PC-9 (cell line): ENCODE measurements at regions not wholly inside any gene's neighbourhood (a gene's known extent, or its start where the extent isn't known, plus 50 kb on each side); places are given as distances from the start of the nearest gene placed in this dataset.

Experiments
- BruUV-seq: library from RNA; stranded (reverse); fragments of 400-500 nt; replicated peaks from 2 replicates; lab custom pipeline; 2021; lab: Mats Ljungman, UMichigan
- CTCF ChIA-PET: fragments of 300-600 bp; sonication (Branson Sonifier 250); formaldehyde crosslinking; loops from one replicate; lab custom pipeline; 2022; ENCODE audit warnings: antibody characterized with exemption; lab: Charles Lee
- POLR2A ChIA-PET: fragments of 300-600 bp; sonication (Branson Sonifier 250); formaldehyde crosslinking; loops from one replicate; lab custom pipeline; 2022; ENCODE audit warnings: antibody characterized with exemption; ENCODE audit not compliant: unreplicated experiment; lab: Charles Lee
- DNase-seq, 2 experiments: peaks; one replicate each; pipeline versions ENCODE4 v3.0.0 to v3.0.0-alpha.2; 2015 to 2022; ENCODE audit warnings: mixed read lengths in 1 of 2
- H2AFZ ChIP-seq: fragments of 200-600 bp; sonication (generic); 2 replicates; pipeline ENCODE4 v1.8.1; 2017; ENCODE audit warnings: antibody characterized with exemption
- H3F3A ChIP-seq: fragments of 200-600 bp; sonication (generic); 2 replicates; pipeline ENCODE4 v1.8.1; 2017; ENCODE audit warnings: antibody characterized with exemption, mild to moderate bottlenecking, low read depth; ENCODE audit not compliant: insufficient read depth
- H3K27ac ChIP-seq: fragments of 200-600 bp; sonication (generic); 2 replicates; pipeline ENCODE4 v1.6.1; 2016; ENCODE audit warnings: mixed run types
- H3K27me3 ChIP-seq: fragments of 200-600 bp; sonication (generic); 2 replicates; pipeline ENCODE4 v1.6.1; 2016; ENCODE audit warnings: low read depth, mixed run types; ENCODE audit not compliant: insufficient read depth
- H3K36me3 ChIP-seq: fragments of 200-600 bp; sonication (generic); 2 replicates; pipeline ENCODE4 v1.6.1; 2016; ENCODE audit warnings: low read depth, mixed run types
- H3K4me1 ChIP-seq: fragments of 200-600 bp; sonication (generic); replicated peaks from 2 replicates; pipeline ENCODE4 v1.6.1; 2016; ENCODE audit warnings: mixed run types; ENCODE audit not compliant: insufficient read depth
- H3K4me2 ChIP-seq: fragments of 200-600 bp; sonication (generic); 2 replicates; pipeline ENCODE4 v1.6.1; 2017; ENCODE audit warnings: mixed run types
- H3K4me3 ChIP-seq: fragments of 200-600 bp; sonication (generic); 2 replicates; pipeline ENCODE4 v1.6.1; 2016; ENCODE audit warnings: mixed run types
- H3K79me2 ChIP-seq: fragments of 200-600 bp; sonication (generic); 2 replicates; pipeline ENCODE4 v1.6.1; 2017; ENCODE audit warnings: low read depth, mixed run types
- H3K9me2 ChIP-seq: fragments of 200-600 bp; sonication (generic); 2 replicates; pipeline ENCODE4 v1.8.1; 2017; ENCODE audit warnings: mild to moderate bottlenecking; ENCODE audit not compliant: insufficient read depth
- H3K9me3 ChIP-seq: fragments of 200-600 bp; sonication (generic); 2 replicates; pipeline ENCODE4 v1.8.1; 2016; ENCODE audit warnings: low read depth; ENCODE audit not compliant: insufficient read depth
- H4K20me1 ChIP-seq: fragments of 200-600 bp; sonication (generic); 2 replicates; pipeline ENCODE4 v1.8.1; 2017; ENCODE audit not compliant: insufficient read depth
- EZH2 ChIP-seq: fragments of 200-600 bp; sonication (generic); IDR thresholded peaks from 2 replicates; pipeline ENCODE4 v1.8.0; 2017; ENCODE audit warnings: antibody characterized with exemption, low read depth
- intact Hi-C: fragments of 100-400 bp; cut with micrococcal nuclease; formaldehyde crosslinking; loops from one replicate; pipeline ENCODE4 v1.10.0; 2022; ENCODE audit not compliant: unreplicated experiment
- TF ChIP-seq, protein P1 (sequence below): fragments of 200-600 bp; sonication (generic); conservative IDR thresholded peaks from 2 replicates; pipeline ENCODE4 v1.6.1; 2017; ENCODE audit warnings: mixed run types, antibody characterized with exemption, mild to moderate bottlenecking, moderate library complexity

DNA sequence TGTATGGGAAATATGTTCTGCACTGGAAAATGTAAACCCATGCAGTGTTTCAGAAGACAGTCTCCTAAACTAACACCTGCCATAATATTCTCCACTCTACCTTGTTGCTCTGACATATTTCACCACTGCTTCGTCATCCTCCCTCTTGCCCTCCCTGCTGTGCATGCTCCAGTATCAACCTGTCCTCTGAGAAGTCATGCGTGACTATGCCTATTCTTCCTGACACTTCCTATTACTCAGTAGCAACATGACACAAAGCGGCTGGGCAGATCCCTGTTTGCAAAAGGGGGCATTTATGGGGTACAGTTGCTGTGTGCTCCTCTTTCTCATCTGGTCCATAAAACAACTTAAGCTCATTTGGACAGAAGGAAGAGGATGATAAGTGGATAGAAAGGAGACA lies 805.6 kb upstream of the EEF2KMT start:
- Histone ChIP-seq H3K9me2 (no peaks in the 10 kb centered on the region), H3K9me3 (no peaks in the 10 kb centered on the region), H3K36me3 (no peaks in the 10 kb centered on the region), H3K27ac (no peak overlapping the region), H2AFZ (no peak overlapping the region), H4K20me1 (no peaks in the 10 kb centered on the region), H3K4me2 (no peak overlapping the region), H3K4me1 (no peaks in the 10 kb centered on the region), H3K79me2 (no peaks in the 10 kb centered on the region), H3K4me3 (no peak overlapping the region), H3K27me3 (peaks cover 18% of the 10 kb centered on the region; the same call in 1 of the 2 replicates), H3F3A (no peaks in the 10 kb centered on the region)
- no peak for DNase-seq
- no peak for TF ChIP-seq EZH2
- TF ChIP-seq, protein P1, sequence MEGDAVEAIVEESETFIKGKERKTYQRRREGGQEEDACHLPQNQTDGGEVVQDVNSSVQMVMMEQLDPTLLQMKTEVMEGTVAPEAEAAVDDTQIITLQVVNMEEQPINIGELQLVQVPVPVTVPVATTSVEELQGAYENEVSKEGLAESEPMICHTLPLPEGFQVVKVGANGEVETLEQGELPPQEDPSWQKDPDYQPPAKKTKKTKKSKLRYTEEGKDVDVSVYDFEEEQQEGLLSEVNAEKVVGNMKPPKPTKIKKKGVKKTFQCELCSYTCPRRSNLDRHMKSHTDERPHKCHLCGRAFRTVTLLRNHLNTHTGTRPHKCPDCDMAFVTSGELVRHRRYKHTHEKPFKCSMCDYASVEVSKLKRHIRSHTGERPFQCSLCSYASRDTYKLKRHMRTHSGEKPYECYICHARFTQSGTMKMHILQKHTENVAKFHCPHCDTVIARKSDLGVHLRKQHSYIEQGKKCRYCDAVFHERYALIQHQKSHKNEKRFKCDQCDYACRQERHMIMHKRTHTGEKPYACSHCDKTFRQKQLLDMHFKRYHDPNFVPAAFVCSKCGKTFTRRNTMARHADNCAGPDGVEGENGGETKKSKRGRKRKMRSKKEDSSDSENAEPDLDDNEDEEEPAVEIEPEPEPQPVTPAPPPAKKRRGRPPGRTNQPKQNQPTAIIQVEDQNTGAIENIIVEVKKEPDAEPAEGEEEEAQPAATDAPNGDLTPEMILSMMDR = no peak
- intact Hi-C loops = no loop called here
- ChIA-PET POLR2A (no interaction called here), CTCF (no interaction called here)
- BruUV-seq = no TSS peak

DNA sequence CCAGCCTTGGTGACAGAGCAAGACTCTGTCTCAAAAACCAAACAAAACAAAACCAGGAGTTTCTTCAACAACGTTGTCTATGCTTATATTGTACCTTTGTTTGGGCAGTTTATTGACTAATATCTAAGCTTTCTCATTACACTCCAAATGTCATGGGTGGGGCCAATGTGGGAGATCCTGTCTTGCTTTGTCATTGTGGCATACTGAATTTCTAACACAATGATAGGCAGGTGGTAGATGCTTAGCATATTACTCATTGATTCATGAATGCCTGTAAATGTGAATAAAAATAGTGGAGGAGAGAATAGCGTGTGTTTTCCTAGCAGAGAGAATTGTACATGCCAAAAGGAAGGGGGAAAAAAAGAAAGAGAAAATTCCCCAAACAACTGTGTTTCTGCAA lies 802.5 kb upstream of the EEF2KMT start:
- Histone ChIP-seq H4K20me1 (no peaks in the 10 kb centered on the region), H3K9me2 (no peaks in the 10 kb centered on the region), H3K36me3 (no peaks in the 10 kb centered on the region), H3K27ac (no peak overlapping the region), H3K27me3 (peaks cover 21% of the 10 kb centered on the region; the same call in 1 of the 2 replicates), H3K4me1 (no peaks in the 10 kb centered on the region), H3K79me2 (no peaks in the 10 kb centered on the region), H3K4me3 (no peak overlapping the region), H3K4me2 (no peak overlapping the region), H3F3A (no peaks in the 10 kb centered on the region), H3K9me3 (no peaks in the 10 kb centered on the region), H2AFZ (no peak overlapping the region)
- ChIA-PET CTCF (no interaction called here), POLR2A (no interaction called here)
- DNase-seq = no peak
- no TSS peak for BruUV-seq
- intact Hi-C loops = no loop called here
- TF ChIP-seq, protein P1 = no peak
- TF ChIP-seq EZH2 = no peak

DNA sequence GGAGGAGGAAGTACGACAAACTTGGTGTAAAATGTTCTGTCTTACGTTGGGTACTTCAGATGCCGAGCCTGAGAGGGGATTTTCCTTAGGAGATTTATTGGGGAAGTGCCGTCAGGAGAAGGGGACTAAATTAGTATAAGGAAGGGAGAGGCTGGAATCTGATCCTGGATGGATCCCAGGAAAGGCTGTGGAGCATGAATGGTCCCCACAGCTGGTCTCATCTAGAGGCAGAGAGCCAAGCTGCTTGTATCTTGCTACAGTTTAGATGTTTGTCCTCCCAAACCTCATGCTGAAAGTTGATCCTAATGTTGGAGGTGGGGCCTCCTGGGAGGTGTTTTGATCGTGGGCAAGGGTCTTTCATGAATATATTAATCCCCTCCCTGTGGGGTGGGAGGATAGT lies 798.4 kb upstream of the EEF2KMT start:
- Histone ChIP-seq H3F3A (no peaks in the 10 kb centered on the region), H3K4me3 (no peak overlapping the region), H3K4me2 (no peak overlapping the region), H3K4me1 (no peaks in the 10 kb centered on the region), H3K27me3 (peaks cover 27% of the 10 kb centered on the region; the same call in 1 of the 2 replicates), H3K27ac (no peak overlapping the region), H4K20me1 (no peaks in the 10 kb centered on the region), H3K9me3 (no peaks in the 10 kb centered on the region), H3K36me3 (no peaks in the 10 kb centered on the region), H3K9me2 (no peaks in the 10 kb centered on the region), H2AFZ (no peak overlapping the region), H3K79me2 (no peaks in the 10 kb centered on the region)
- CTCF ChIA-PET = no interaction called here
- no TSS peak for BruUV-seq
- POLR2A ChIA-PET = no interaction called here
- intact Hi-C loops = no loop called here
- TF ChIP-seq, protein P1 = no peak
- no peak for TF ChIP-seq EZH2
- no peak for DNase-seq
